ENCODE measurements at regions not wholly inside any gene's neighbourhood (a gene's known extent, or its start where the extent isn't known, plus 50 kb on each side); places are given as distances from the start of the nearest gene placed in this dataset.

- TF ChIP-seq CTCF (IDR thresholded peaks at IDR 0.05; ENCODE audit: extremely low read depth, missing control alignments): no peak
- DNase-seq (ENCODE audit: low spot score): no peak
These were observed 76.3 kb upstream of the GALNT5 start for GRCh38 chr2:157181234-157181633.

GRCh38 chr2:157182204-157182709 is 75.2 kb upstream of the GALNT5 start:
- TF ChIP-seq CTCF (IDR thresholded peaks at IDR 0.05; ENCODE audit: extremely low read depth, missing control alignments): no peak
- no peak for DNase-seq (ENCODE audit: low spot score)

- DNase-seq (ENCODE audit: low spot score): no peak
- TF ChIP-seq CTCF (IDR thresholded peaks at IDR 0.05; ENCODE audit: extremely low read depth, missing control alignments): no peak
These were observed 74.6 kb upstream of the GALNT5 start for GRCh38 chr2:157182834-157183396.

- DNase-seq (ENCODE audit: low spot score): no peak
- no peak for TF ChIP-seq CTCF (IDR thresholded peaks at IDR 0.05; ENCODE audit: extremely low read depth, missing control alignments)
These were observed 73.2 kb upstream of the GALNT5 start for GRCh38 chr2:157184161-157184895.

GRCh38 chr2:157185476-157186227 is 71.9 kb upstream of the GALNT5 start:
- no peak for TF ChIP-seq CTCF (IDR thresholded peaks at IDR 0.05; ENCODE audit: extremely low read depth, missing control alignments)
- no peak for DNase-seq (ENCODE audit: low spot score)

GRCh38 chr2:157190151-157190550 is 67.4 kb upstream of the GALNT5 start:
- TF ChIP-seq CTCF (IDR thresholded peaks at IDR 0.05; ENCODE audit: extremely low read depth, missing control alignments): no peak
- DNase-seq (ENCODE audit: low spot score): no peak

GRCh38 chr2:157191186-157191585 is 66.3 kb upstream of the GALNT5 start:
- no peak for DNase-seq (ENCODE audit: low spot score)
- no peak for TF ChIP-seq CTCF (IDR thresholded peaks at IDR 0.05; ENCODE audit: extremely low read depth, missing control alignments)

Data from GM20000 (cell line).